ENCODE measurements at regions not wholly inside any gene's neighbourhood (a gene's known extent, or its start where the extent isn't known, plus 50 kb on each side); places are given as distances from the start of the nearest gene placed in this dataset.

DNA sequence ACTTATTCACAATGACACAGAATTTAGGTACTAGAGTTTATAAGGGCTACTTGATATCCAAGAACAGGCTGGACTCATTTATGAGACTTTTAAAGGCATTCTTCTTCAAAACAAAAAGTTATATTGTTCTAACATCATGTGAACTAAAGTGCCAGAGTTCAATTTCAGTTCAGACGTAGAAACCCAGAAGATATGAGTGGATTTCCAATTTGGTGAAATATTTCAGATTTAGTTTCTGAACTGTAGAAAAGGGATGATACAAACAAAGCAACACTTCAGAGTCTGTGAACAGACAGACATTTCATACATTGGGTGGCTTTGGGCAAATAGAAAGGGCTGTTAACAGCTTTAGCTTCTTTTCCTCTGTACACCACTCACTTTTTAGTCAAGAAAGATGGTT is 384.0 kb downstream of the NR2F1-AS1 start:
- TF ChIP-seq, protein P1, sequence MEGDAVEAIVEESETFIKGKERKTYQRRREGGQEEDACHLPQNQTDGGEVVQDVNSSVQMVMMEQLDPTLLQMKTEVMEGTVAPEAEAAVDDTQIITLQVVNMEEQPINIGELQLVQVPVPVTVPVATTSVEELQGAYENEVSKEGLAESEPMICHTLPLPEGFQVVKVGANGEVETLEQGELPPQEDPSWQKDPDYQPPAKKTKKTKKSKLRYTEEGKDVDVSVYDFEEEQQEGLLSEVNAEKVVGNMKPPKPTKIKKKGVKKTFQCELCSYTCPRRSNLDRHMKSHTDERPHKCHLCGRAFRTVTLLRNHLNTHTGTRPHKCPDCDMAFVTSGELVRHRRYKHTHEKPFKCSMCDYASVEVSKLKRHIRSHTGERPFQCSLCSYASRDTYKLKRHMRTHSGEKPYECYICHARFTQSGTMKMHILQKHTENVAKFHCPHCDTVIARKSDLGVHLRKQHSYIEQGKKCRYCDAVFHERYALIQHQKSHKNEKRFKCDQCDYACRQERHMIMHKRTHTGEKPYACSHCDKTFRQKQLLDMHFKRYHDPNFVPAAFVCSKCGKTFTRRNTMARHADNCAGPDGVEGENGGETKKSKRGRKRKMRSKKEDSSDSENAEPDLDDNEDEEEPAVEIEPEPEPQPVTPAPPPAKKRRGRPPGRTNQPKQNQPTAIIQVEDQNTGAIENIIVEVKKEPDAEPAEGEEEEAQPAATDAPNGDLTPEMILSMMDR (conservative IDR thresholded peaks at IDR 0.05), result no peak
- TF ChIP-seq ZFX (IDR thresholded peaks at IDR 0.05), result no peak
